ENCODE measurements at regions not wholly inside any gene's neighbourhood (a gene's known extent, or its start where the extent isn't known, plus 50 kb on each side); places are given as distances from the start of the nearest gene placed in this dataset.

- no peak for TF ChIP-seq CTCF (IDR thresholded peaks at IDR 0.05; ENCODE audit: insufficient read depth, low read depth, low read length)
- TF ChIP-seq EZH2 (IDR thresholded peaks at IDR 0.05; ENCODE audit: insufficient read depth, low read length), result no peak
Measured at GRCh38 chr4:126344472-126344871, 1029.7 kb downstream of the FAT4 start.
